ENCODE measurements at regions not wholly inside any gene's neighbourhood (a gene's known extent, or its start where the extent isn't known, plus 50 kb on each side); places are given as distances from the start of the nearest gene placed in this dataset.

DNA sequence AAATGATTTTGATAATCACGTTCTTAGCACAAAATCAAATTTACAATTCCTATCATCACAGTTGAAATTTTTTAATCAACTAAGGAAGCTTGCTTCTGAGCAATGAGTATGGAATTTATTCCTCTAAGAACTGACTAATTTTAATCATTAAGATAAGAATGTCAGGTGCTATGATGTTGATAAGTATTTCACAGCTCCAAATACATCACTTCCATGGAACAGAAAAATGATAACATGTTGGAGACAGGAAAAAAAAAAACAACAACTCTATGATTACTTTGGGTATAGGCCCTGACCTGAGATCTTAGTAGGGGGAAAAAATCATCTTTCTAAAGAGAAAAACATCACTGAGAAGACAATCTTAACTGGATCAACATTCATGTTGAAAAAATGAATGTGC lies 89.4 kb upstream of the BMP2 start:
- Mint-ChIP-seq H3K27ac (no peak overlapping the region), H3K4me1 (ENCODE audit: low read depth) (peaks cover 7% of the 10 kb centered on the region), H3K9me3 (ENCODE audit: low read depth) (no peaks in the 10 kb centered on the region), H3K27me3 (no peaks in the 10 kb centered on the region), H3K4me3 (ENCODE audit: low read depth) (no peak overlapping the region), H3K36me3 (ENCODE audit: insufficient read depth) (no peaks in the 10 kb centered on the region)
- no peak for TF ChIP-seq CTCF (IDR thresholded peaks at IDR 0.05; ENCODE audit: unreplicated experiment)
- DNase-seq (ENCODE audit: low spot score, unreplicated experiment), result no peak

DNA sequence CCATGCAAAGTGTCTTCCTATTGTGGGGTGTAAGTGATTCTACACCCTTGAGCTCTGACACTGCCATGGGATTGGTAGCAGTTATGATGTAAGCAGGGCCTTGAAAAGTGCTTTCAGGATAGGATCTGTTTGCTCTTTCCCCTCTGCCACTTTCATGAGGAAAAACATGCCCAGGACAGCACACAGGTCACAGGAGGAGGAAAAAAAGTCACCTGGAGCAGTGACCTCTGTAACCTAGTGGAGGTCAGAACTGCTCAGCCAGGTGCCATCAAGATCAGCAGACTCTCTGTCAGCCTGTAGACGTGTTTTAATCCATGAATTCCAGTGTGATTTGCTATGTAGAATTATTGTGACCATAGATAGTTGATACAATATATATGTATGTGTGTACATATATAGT lies 92.7 kb upstream of the BMP2 start:
- H3K9me3 Mint-ChIP-seq (ENCODE audit: low read depth), result peaks cover 3% of the 10 kb centered on the region
- H3K27ac Mint-ChIP-seq, result peak overlapping the region; percentile 7
- peaks cover 3% of the 10 kb centered on the region for H3K4me1 Mint-ChIP-seq (ENCODE audit: low read depth)
- no peak for DNase-seq (ENCODE audit: low spot score, unreplicated experiment)
- TF ChIP-seq CTCF (IDR thresholded peaks at IDR 0.05; ENCODE audit: unreplicated experiment), result no peak
- no peaks in the 10 kb centered on the region for H3K36me3 Mint-ChIP-seq (ENCODE audit: insufficient read depth)
- H3K4me3 Mint-ChIP-seq (ENCODE audit: low read depth), result no peak overlapping the region
- no peaks in the 10 kb centered on the region for H3K27me3 Mint-ChIP-seq

DNA sequence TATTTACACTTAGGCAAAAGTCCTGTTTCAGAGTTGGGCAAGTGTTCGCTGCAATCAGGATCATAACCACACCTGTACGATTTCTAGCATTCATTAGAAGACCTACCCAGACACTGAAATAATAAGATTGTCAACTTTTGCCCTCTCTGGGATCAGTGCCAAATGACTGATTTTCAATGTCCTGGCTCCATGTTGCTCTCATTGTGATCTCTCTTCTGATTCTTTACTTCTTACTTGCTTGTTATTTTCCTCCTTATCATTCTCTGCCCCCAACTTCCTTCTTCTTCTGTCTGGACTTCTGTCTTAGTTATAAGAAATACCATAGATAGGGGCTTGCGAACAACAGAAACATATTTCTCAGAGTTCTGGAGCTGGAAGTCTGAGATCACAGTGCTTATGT lies 94.4 kb upstream of the BMP2 start:
- H3K36me3 Mint-ChIP-seq (ENCODE audit: insufficient read depth), result no peaks in the 10 kb centered on the region
- H3K9me3 Mint-ChIP-seq (ENCODE audit: low read depth), result peaks cover 3% of the 10 kb centered on the region
- H3K4me1 Mint-ChIP-seq (ENCODE audit: low read depth), result no peaks in the 10 kb centered on the region
- H3K27me3 Mint-ChIP-seq, result no peaks in the 10 kb centered on the region
- no peak for DNase-seq (ENCODE audit: low spot score, unreplicated experiment)
- H3K27ac Mint-ChIP-seq, result no peak overlapping the region
- no peak overlapping the region for H3K4me3 Mint-ChIP-seq (ENCODE audit: low read depth)
- no peak for TF ChIP-seq CTCF (IDR thresholded peaks at IDR 0.05; ENCODE audit: unreplicated experiment)

- Mint-ChIP-seq H3K27ac (no peak overlapping the region), H3K36me3 (ENCODE audit: insufficient read depth) (no peaks in the 10 kb centered on the region), H3K27me3 (no peaks in the 10 kb centered on the region), H3K4me3 (ENCODE audit: low read depth) (no peak overlapping the region), H3K4me1 (ENCODE audit: low read depth) (peaks cover under 1% of the 10 kb centered on the region), H3K9me3 (ENCODE audit: low read depth) (peaks cover 3% of the 10 kb centered on the region)
- no peak for DNase-seq (ENCODE audit: low spot score, unreplicated experiment)
- TF ChIP-seq CTCF (IDR thresholded peaks at IDR 0.05; ENCODE audit: unreplicated experiment), result no peak
These were observed 95.7 kb upstream of the BMP2 start for GRCh38 chr20:6671829-6672228.

DNA sequence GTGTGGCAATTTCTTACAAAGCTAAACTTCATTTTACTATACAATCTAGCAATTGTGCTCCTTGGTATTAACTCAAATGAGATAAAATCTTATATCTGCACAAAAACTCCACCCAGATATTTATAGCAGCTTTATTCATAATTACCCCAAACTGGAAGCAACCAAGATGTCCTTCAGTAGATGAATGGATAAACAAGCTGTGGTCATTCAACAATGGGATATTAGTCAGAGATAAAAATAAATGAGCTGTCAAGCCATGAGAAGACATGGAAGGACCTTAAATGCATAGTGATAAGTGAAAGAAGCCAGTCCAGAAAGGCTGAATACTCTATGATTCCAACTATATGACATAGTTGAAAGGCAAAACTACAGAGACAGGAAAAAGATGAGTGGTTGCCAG lies 98.9 kb upstream of the BMP2 start:
- no peak for TF ChIP-seq CTCF (IDR thresholded peaks at IDR 0.05; ENCODE audit: unreplicated experiment)
- H3K27ac Mint-ChIP-seq, result no peak overlapping the region
- no peaks in the 10 kb centered on the region for H3K27me3 Mint-ChIP-seq
- no peaks in the 10 kb centered on the region for H3K36me3 Mint-ChIP-seq (ENCODE audit: insufficient read depth)
- H3K4me3 Mint-ChIP-seq (ENCODE audit: low read depth), result no peak overlapping the region
- peaks cover 19% of the 10 kb centered on the region for H3K4me1 Mint-ChIP-seq (ENCODE audit: low read depth)
- DNase-seq (ENCODE audit: low spot score, unreplicated experiment), result no peak
- H3K9me3 Mint-ChIP-seq (ENCODE audit: low read depth), result peaks cover 6% of the 10 kb centered on the region
